ENCODE measurements at regions not wholly inside any gene's neighbourhood (a gene's known extent, or its start where the extent isn't known, plus 50 kb on each side); places are given as distances from the start of the nearest gene placed in this dataset.

DNA sequence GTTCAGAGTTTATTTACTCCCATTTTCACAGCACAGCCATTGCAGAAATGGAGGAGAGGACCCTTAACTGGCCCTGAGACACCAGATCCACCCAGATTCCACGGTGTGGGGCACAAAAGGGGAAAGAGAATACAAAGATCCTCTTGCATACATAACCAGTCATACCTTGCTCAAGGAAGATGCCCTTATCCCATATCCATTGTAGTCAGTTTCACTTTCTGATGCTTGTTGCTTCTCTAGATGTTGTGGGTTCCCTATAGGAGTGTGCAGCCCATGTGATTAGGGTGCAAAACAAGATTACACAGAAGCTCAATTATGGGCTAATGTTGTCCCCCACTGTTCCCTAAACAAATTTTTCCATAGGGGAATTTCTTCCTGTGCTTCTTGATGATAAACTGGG lies 1309.0 kb upstream of the PABPC4L start:
- TF ChIP-seq, protein P1, sequence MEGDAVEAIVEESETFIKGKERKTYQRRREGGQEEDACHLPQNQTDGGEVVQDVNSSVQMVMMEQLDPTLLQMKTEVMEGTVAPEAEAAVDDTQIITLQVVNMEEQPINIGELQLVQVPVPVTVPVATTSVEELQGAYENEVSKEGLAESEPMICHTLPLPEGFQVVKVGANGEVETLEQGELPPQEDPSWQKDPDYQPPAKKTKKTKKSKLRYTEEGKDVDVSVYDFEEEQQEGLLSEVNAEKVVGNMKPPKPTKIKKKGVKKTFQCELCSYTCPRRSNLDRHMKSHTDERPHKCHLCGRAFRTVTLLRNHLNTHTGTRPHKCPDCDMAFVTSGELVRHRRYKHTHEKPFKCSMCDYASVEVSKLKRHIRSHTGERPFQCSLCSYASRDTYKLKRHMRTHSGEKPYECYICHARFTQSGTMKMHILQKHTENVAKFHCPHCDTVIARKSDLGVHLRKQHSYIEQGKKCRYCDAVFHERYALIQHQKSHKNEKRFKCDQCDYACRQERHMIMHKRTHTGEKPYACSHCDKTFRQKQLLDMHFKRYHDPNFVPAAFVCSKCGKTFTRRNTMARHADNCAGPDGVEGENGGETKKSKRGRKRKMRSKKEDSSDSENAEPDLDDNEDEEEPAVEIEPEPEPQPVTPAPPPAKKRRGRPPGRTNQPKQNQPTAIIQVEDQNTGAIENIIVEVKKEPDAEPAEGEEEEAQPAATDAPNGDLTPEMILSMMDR (IDR thresholded peaks at IDR 0.05), result no peak
- peaks cover 9% of the 10 kb centered on the region; the same call in 1 of the 2 replicates for H3K36me3 Mint-ChIP-seq (ENCODE audit: low read depth)
- H3K27me3 Mint-ChIP-seq (ENCODE audit: insufficient read depth), result no peaks in the 10 kb centered on the region; the same call in 1 of the 2 replicates
- no peaks in the 10 kb centered on the region for H3K9me3 Mint-ChIP-seq
- H3K4me3 Mint-ChIP-seq, result peak overlapping the region; percentile 62; the same call in 1 of the 2 replicates
- no peak for DNase-seq
- peak overlapping the region; percentile 66; the same call in 1 of the 2 replicates for H3K27ac Mint-ChIP-seq
- H3K4me1 Mint-ChIP-seq (ENCODE audit: low read depth), result peaks cover 52% of the 10 kb centered on the region

GRCh38 chr4:135508006-135508714 lies 1306.6 kb upstream of the PABPC4L start:
- Mint-ChIP-seq H3K36me3 (ENCODE audit: low read depth) (peaks cover 9% of the 10 kb centered on the region), H3K4me1 (ENCODE audit: low read depth) (peaks cover 46% of the 10 kb centered on the region), H3K9me3 (no peaks in the 10 kb centered on the region), H3K4me3 (peak overlapping the region; percentile 61), H3K27me3 (ENCODE audit: insufficient read depth) (no peaks in the 10 kb centered on the region; the same call in 1 of the 2 replicates), H3K27ac (peak overlapping the region; percentile 83)
- peak; percentile 78 for DNase-seq
- TF ChIP-seq, protein P1 (IDR thresholded peaks at IDR 0.05), result no peak

GRCh38 chr4:135497563-135498152 lies 1296.1 kb upstream of the PABPC4L start:
- Mint-ChIP-seq H3K27me3 (ENCODE audit: insufficient read depth) (no peaks in the 10 kb centered on the region), H3K27ac (no peak overlapping the region), H3K4me3 (no peak overlapping the region), H3K4me1 (ENCODE audit: low read depth) (peaks cover 13% of the 10 kb centered on the region; the same call in 1 of the 2 replicates), H3K36me3 (ENCODE audit: low read depth) (no peaks in the 10 kb centered on the region), H3K9me3 (no peaks in the 10 kb centered on the region)
- TF ChIP-seq, protein P1 (IDR thresholded peaks at IDR 0.05), result no peak
- DNase-seq, result no peak

DNA sequence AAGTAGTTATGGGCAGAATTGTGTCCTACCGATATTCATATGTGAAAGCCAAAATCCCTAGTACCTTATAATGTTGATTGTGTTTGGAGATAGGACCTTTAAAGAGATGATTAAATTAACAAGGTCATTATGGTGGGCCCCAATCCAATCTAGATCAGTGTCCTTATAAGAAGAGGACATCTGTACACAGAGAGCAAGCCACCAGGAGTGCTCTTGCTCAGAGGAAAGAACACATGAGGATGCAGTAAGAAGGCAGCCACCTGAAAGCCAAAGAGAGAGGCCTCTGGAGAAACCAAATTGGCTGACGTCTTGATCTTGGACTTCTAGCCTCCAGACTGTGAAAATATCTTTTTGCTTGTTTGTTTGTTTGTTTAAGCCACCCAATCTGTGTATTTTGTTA lies 1290.8 kb upstream of the PABPC4L start:
- no peaks in the 10 kb centered on the region for H3K9me3 Mint-ChIP-seq
- H3K27me3 Mint-ChIP-seq (ENCODE audit: insufficient read depth), result no peaks in the 10 kb centered on the region
- no peak overlapping the region; the same call in 1 of the 2 replicates for H3K4me3 Mint-ChIP-seq
- H3K4me1 Mint-ChIP-seq (ENCODE audit: low read depth), result peaks cover 7% of the 10 kb centered on the region; the same call in 1 of the 2 replicates
- no peak for DNase-seq
- TF ChIP-seq, protein P1 (IDR thresholded peaks at IDR 0.05), result no peak
- H3K27ac Mint-ChIP-seq, result no peak overlapping the region
- no peaks in the 10 kb centered on the region for H3K36me3 Mint-ChIP-seq (ENCODE audit: low read depth)

- Mint-ChIP-seq H3K27ac (no peak overlapping the region), H3K9me3 (no peaks in the 10 kb centered on the region), H3K36me3 (ENCODE audit: low read depth) (no peaks in the 10 kb centered on the region), H3K27me3 (ENCODE audit: insufficient read depth) (no peaks in the 10 kb centered on the region; the same call in 1 of the 2 replicates), H3K4me1 (ENCODE audit: low read depth) (no peaks in the 10 kb centered on the region; the same call in 1 of the 2 replicates), H3K4me3 (no peak overlapping the region)
- no peak for DNase-seq
- TF ChIP-seq, protein P1 (IDR thresholded peaks at IDR 0.05), result no peak
Measured at GRCh38 chr4:135485371-135485770, 1283.8 kb upstream of the PABPC4L start.
